K562 (cell line): ENCODE measurements at regions not wholly inside any gene's neighbourhood (a gene's known extent, or its start where the extent isn't known, plus 50 kb on each side); places are given as distances from the start of the nearest gene placed in this dataset.

Source experiments
- ATAC-seq: fragments of 200-7000 bp; cut with Tn5 transposase; 3 replicates; pipeline ENCODE4 v1.9.1; 2020; ENCODE audit warnings: moderate library complexity
- BruUV-seq: library from RNA; stranded (reverse); fragments of 400-500 nt; replicated peaks from 2 replicates; lab custom pipeline; 2021; lab: Mats Ljungman, UMichigan
- CTCF ChIA-PET: fragments of 300-600 bp; formaldehyde crosslinking; extraction: SDS; loops from one replicate; lab custom pipeline; 2021; ENCODE audit warnings: low intra/inter-chr PET ratio; lab: Yijun Ruan, JAX
- POLR2A ChIA-PET: fragments of 300-600, 350-650 bp; sonication (Branson Sonifier 250); formaldehyde crosslinking; extraction: SDS; loops from one replicate; lab custom pipeline; 2021; ENCODE audit warnings: antibody characterized with exemption, inconsistent platforms; lab: Yijun Ruan, JAX
- DNase-seq, 4 experiments: peaks; one replicate each; pipeline versions ENCODE4 v3.0.0 to v3.0.0-alpha.2; 2011 to 2018; ENCODE audit warnings: low spot score in 3 of 4, mixed read lengths in 3 of 4; ENCODE audit errors: extremely low read depth in 1 of 4
- FAIRE-seq: peaks from 2 replicates; lab custom pipeline; 2011; peaks lifted over from hg19 to GRCh38; lab: Jason Lieb, UNC
- H2AFZ ChIP-seq: 2 replicates; pipeline ENCODE4 v1.6.0; 2011; ENCODE audit warnings: low read depth, low read length, control low read depth, inconsistent platforms
- H3K27ac ChIP-seq: fragments of 200-600 bp; 3 replicates; pipeline ENCODE4 v1.8.0; 2011; ENCODE audit warnings: low read depth, mild to moderate bottlenecking, control low read depth, inconsistent platforms, low read length, moderate library complexity, mixed read lengths; ENCODE audit errors: extremely low read depth
- H3K27me3 ChIP-seq, 2 experiments: fragments of 300-600 bp in 1 of 2; 2 replicates in 1 of 2; 3 replicates in 1 of 2; pipeline versions ENCODE4 v1.6.0 to v1.8.0; 2011; ENCODE audit warnings: inconsistent platforms in 2 of 2, low read length in 2 of 2, mild to moderate bottlenecking in 1 of 2, mixed read lengths in 1 of 2, moderate library complexity in 1 of 2; ENCODE audit not compliant: control insufficient read depth in 2 of 2, insufficient read depth in 2 of 2
- H3K36me3 ChIP-seq: fragments of 300-600 bp; 3 replicates; pipeline ENCODE4 v1.8.0; 2011; ENCODE audit warnings: mild to moderate bottlenecking, low read length, inconsistent platforms; ENCODE audit not compliant: control insufficient read depth, insufficient read depth
- H3K4me1 ChIP-seq, 2 experiments: fragments of 200-600 bp in 1 of 2; replicated peaks in 1 of 2; 2 replicates in 1 of 2; 3 replicates in 1 of 2; pipeline versions ENCODE4 v1.5.1 to v1.8.0; 2011; ENCODE audit warnings: inconsistent platforms in 2 of 2, low read length in 2 of 2, mild to moderate bottlenecking in 1 of 2, mixed read lengths in 1 of 2, moderate library complexity in 1 of 2; ENCODE audit not compliant: control insufficient read depth in 2 of 2, insufficient read depth in 2 of 2
- H3K4me2 ChIP-seq: 2 replicates; pipeline ENCODE4 v1.6.1; 2011; ENCODE audit warnings: low read length, control low read depth, inconsistent platforms, mixed read lengths; ENCODE audit not compliant: insufficient read depth
- H3K4me3 ChIP-seq: fragments of 200-600 bp; sonication (generic), shearing (Covaris generic); 2 replicates; pipeline ENCODE4 v1.5.1; 2016; ENCODE audit warnings: control low read depth, inconsistent platforms
- H3K79me2 ChIP-seq: fragments of 200-600 bp; 3 replicates; pipeline ENCODE4 v1.8.0; 2011; ENCODE audit warnings: low read length, inconsistent platforms; ENCODE audit not compliant: control insufficient read depth, insufficient read depth
- H3K9ac ChIP-seq, 2 experiments: 2 replicates each; pipeline versions ENCODE4 v1.6.0 to v1.6.1; 2011; ENCODE audit warnings: low read depth in 2 of 2, low read length in 2 of 2, control low read depth in 1 of 2, inconsistent platforms in 1 of 2, mild to moderate bottlenecking in 1 of 2, mixed read lengths in 1 of 2; ENCODE audit not compliant: insufficient read depth in 1 of 2
- H3K9me1 ChIP-seq: one replicate; pipeline ENCODE4 v1.6.0; 2011; ENCODE audit warnings: inconsistent platforms, mild to moderate bottlenecking, low read length, moderate library complexity; ENCODE audit not compliant: control insufficient read depth, insufficient read depth
- H3K9me3 ChIP-seq: replicated peaks from 2 replicates; pipeline ENCODE4 v1.5.1; 2011; ENCODE audit warnings: low read depth, low read length, inconsistent platforms; ENCODE audit not compliant: control insufficient read depth, insufficient read depth
- H4K20me1 ChIP-seq: replicated peaks from 2 replicates; pipeline ENCODE4 v1.6.1; 2011; ENCODE audit warnings: low read length, inconsistent platforms, mixed read lengths; ENCODE audit not compliant: control insufficient read depth, insufficient read depth
- EP400 ChIP-seq: fragments of 450-650 bp; IDR thresholded peaks from 2 replicates; pipeline ENCODE4 v1.6.1; 2017; ENCODE audit warnings: antibody characterized with exemption, mild to moderate bottlenecking, moderate library complexity
- FOXP1 ChIP-seq: sonication (generic); formaldehyde crosslinking; IDR thresholded peaks from 2 replicates; pipeline ENCODE4 v1.8.0; 2022; ENCODE audit warnings: mild to moderate bottlenecking, missing genetic modification reagents
- IFI16 ChIP-seq: fragments of 250-450 bp; sonication (Bioruptor Pico); IDR thresholded peaks from 2 replicates; pipeline ENCODE4 v2.1.2; 2022; ENCODE audit warnings: mild to moderate bottlenecking, inconsistent platforms
- KLF1 ChIP-seq: fragments of 450-650 bp; IDR thresholded peaks from 2 replicates; pipeline ENCODE4 v1.6.1; 2016; ENCODE audit warnings: missing genetic modification characterization, missing compliant biosample characterization
- RFX7 ChIP-seq: fragments of 250-450 bp; sonication (Bioruptor Pico); IDR thresholded peaks from 2 replicates; pipeline ENCODE4 v1.5.1; 2021; ENCODE audit warnings: mild to moderate bottlenecking
- ZNF561 ChIP-seq: fragments of 450-650 bp; formaldehyde crosslinking; conservative IDR thresholded peaks from 2 replicates; pipeline ENCODE4 v1.4.0; 2020; ENCODE audit warnings: mild to moderate bottlenecking, moderate library complexity
- ZNF778 ChIP-seq: fragments of 450-650 bp; formaldehyde crosslinking; IDR thresholded peaks from 2 replicates; pipeline ENCODE4 v1.4.0; 2020; ENCODE audit warnings: mild to moderate bottlenecking, moderate library complexity
- WGBS: fragments of 100-300 bp; shearing (Covaris generic); methylation state at CpG from one replicate; pipeline ENCODE4 v1.1.6; 2016; ENCODE audit warnings: low coverage, mixed read lengths; ENCODE audit not compliant: insufficient coverage; ENCODE audit errors: missing lambda C conversion rate; 5-methylcytosine and 5-hydroxymethylcytosine counted together
- in situ Hi-C: fragments of 300-500 bp; cut with MboI; formaldehyde crosslinking; loops from 4 replicates; pipeline ENCODE4 v1.15.0; 2018; ENCODE audit warnings: inconsistent platforms, mixed read lengths
- intact Hi-C: fragments of 100-400 bp; cut with micrococcal nuclease; formaldehyde crosslinking; loops from 2 replicates; pipeline ENCODE4 v1.14.2; 2022
- TF ChIP-seq, protein P1 (sequence below): fragments of 450-650 bp; IDR thresholded peaks from 2 replicates; pipeline ENCODE4 v1.6.1; 2017; ENCODE audit warnings: antibody characterized with exemption
- TF ChIP-seq, protein P2 (sequence below), 2 experiments: fragments of 450-650 bp in 1 of 2; sonication (generic) in 1 of 2; formaldehyde crosslinking in 1 of 2; IDR thresholded peaks in 1 of 2; conservative IDR thresholded peaks in 1 of 2; 2 replicates each; pipeline versions ENCODE4 v1.6.1 to v1.8.1; 2016 to 2023; ENCODE audit warnings: mild to moderate bottlenecking in 2 of 2, moderate library complexity in 2 of 2, inconsistent platforms in 1 of 2, missing genetic modification reagents in 1 of 2
- TF ChIP-seq, protein P3 (sequence below): fragments of 150-350 bp; conservative IDR thresholded peaks from 2 replicates; pipeline ENCODE4 v1.6.1; 2014; ENCODE audit warnings: low read length
- TF ChIP-seq, protein P4 (sequence below): fragments of 250-450 bp; sonication (Bioruptor Pico); IDR thresholded peaks from 2 replicates; pipeline ENCODE4 v1.8.0; 2021; ENCODE audit warnings: moderate library complexity, mild to moderate bottlenecking, inconsistent platforms

DNA sequence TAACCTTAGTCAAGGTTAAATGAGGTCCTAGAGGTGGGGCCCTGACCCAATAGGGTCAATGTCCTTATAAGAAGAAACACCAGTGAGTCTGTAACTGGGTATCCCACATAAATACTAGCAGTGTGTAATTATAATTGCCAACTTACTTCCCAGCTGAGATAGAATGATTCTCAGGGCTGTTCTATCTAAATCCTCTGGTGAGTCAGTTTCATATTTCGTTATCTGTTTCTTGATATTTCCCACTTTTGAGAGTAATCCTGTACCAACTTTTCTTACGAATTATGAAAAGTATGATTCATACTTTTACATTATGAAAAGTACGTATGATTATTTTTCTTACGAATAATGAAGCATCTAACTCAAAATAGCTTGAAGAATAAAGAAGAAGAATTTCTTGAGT, 546.8 kb upstream of the NETO1 start:
- Histone ChIP-seq H3K9me1 (no peaks in the 10 kb centered on the region), H3K9ac (no peak overlapping the region), H3K27ac (no peak overlapping the region), H3K4me2 (no peak overlapping the region), H3K9me3 (no peaks in the 10 kb centered on the region), H3K4me1 (no peaks in the 10 kb centered on the region), H3K79me2 (no peaks in the 10 kb centered on the region), H3K4me3 (no peak overlapping the region), H4K20me1 (no peaks in the 10 kb centered on the region), H3K27me3 (no peaks in the 10 kb centered on the region), H3K36me3 (no peaks in the 10 kb centered on the region), H2AFZ (no peak overlapping the region)
- TF ChIP-seq ZNF561, result no peak
- FAIRE-seq, result no peak
- ChIA-PET POLR2A (no interaction called here), CTCF (no interaction called here)
- in situ Hi-C loops (no loop called here), intact Hi-C loops (no loop called here)
- DNase-seq, result no peak
- BruUV-seq, result no TSS peak
- no peak for ATAC-seq
- 2% methylated on average over 4 of the region's 4 CpGs for WGBS

DNA sequence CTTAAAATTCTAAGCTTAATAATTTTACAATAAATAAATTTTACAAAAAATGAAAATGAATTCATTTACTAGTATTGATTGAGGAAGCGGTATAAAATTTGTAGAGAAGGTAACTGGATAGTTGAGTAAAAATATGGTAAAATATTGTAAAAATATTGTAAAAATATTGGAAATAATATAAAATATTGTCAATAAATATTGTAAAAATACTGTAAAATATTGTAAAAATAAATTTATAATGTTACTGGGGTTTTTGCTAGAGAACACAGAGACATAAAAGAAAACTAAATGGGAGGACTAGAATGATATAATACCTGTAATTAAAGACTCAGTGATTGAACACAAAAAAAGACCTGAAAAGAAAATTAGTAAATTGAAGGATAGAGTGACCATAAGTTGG, 546.3 kb upstream of the NETO1 start:
- FAIRE-seq, result no peak
- intact Hi-C loops, result no loop called here

More for the DNA sequence above, 546.3 kb upstream of the NETO1 start:
- DNase-seq (no peak), ATAC-seq (no peak)
- in situ Hi-C loops, result no loop called here
- ChIA-PET CTCF (no interaction called here), POLR2A (no interaction called here)
- H2AFZ ChIP-seq, result no peak overlapping the region
- no peaks in the 10 kb centered on the region for H3K36me3 ChIP-seq
- H3K9ac ChIP-seq, result no peak overlapping the region
- no peaks in the 10 kb centered on the region for H3K4me1 ChIP-seq
- H3K4me3 ChIP-seq, result no peak overlapping the region
- H3K4me2 ChIP-seq, result no peak overlapping the region
- no peaks in the 10 kb centered on the region for H4K20me1 ChIP-seq
- no peaks in the 10 kb centered on the region for H3K79me2 ChIP-seq
- H3K27me3 ChIP-seq, result no peaks in the 10 kb centered on the region
- BruUV-seq, result no TSS peak
- H3K9me3 ChIP-seq, result no peaks in the 10 kb centered on the region
- H3K9me1 ChIP-seq, result no peaks in the 10 kb centered on the region
- 0% methylated on average over 1 of the region's 1 CpG for WGBS
- no peak overlapping the region for H3K27ac ChIP-seq
- TF ChIP-seq, protein P1, sequence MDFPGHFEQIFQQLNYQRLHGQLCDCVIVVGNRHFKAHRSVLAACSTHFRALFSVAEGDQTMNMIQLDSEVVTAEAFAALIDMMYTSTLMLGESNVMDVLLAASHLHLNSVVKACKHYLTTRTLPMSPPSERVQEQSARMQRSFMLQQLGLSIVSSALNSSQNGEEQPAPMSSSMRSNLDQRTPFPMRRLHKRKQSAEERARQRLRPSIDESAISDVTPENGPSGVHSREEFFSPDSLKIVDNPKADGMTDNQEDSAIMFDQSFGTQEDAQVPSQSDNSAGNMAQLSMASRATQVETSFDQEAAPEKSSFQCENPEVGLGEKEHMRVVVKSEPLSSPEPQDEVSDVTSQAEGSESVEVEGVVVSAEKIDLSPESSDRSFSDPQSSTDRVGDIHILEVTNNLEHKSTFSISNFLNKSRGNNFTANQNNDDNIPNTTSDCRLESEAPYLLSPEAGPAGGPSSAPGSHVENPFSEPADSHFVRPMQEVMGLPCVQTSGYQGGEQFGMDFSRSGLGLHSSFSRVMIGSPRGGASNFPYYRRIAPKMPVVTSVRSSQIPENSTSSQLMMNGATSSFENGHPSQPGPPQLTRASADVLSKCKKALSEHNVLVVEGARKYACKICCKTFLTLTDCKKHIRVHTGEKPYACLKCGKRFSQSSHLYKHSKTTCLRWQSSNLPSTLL, result no peak
- TF ChIP-seq, protein P2, sequence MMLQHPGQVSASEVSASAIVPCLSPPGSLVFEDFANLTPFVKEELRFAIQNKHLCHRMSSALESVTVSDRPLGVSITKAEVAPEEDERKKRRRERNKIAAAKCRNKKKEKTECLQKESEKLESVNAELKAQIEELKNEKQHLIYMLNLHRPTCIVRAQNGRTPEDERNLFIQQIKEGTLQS (IDR thresholded peaks at IDR 0.05), result no peak
- TF ChIP-seq, protein P2 (CRISPR knock-in tag; conservative IDR thresholded peaks at IDR 0.05), result no peak
- TF ChIP-seq EP400, result no peak
- TF ChIP-seq RFX7 (CRISPR knock-in tag), result no peak
- no peak for TF ChIP-seq IFI16 (CRISPR knock-in tag)
- TF ChIP-seq ZNF778 (CRISPR knock-in tag), result no peak
- TF ChIP-seq KLF1 (tag), result no peak
- TF ChIP-seq, protein P3, sequence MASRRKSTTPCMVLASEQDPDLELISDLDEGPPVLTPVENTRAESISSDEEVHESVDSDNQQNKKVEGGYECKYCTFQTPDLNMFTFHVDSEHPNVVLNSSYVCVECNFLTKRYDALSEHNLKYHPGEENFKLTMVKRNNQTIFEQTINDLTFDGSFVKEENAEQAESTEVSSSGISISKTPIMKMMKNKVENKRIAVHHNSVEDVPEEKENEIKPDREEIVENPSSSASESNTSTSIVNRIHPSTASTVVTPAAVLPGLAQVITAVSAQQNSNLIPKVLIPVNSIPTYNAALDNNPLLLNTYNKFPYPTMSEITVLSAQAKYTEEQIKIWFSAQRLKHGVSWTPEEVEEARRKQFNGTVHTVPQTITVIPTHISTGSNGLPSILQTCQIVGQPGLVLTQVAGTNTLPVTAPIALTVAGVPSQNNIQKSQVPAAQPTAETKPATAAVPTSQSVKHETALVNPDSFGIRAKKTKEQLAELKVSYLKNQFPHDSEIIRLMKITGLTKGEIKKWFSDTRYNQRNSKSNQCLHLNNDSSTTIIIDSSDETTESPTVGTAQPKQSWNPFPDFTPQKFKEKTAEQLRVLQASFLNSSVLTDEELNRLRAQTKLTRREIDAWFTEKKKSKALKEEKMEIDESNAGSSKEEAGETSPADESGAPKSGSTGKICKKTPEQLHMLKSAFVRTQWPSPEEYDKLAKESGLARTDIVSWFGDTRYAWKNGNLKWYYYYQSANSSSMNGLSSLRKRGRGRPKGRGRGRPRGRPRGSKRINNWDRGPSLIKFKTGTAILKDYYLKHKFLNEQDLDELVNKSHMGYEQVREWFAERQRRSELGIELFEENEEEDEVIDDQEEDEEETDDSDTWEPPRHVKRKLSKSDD, result no peak
- no peak for TF ChIP-seq FOXP1 (CRISPR knock-in tag)
- TF ChIP-seq, protein P4, sequence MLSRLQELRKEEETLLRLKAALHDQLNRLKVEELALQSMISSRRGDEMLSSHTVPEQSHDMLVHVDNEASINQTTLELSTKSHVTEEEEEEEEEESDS (CRISPR knock-in tag), result no peak
- TF ChIP-seq, all 486 proteins: peak for 0
